HG03575 (cell line): ENCODE measurements at regions not wholly inside any gene's neighbourhood (a gene's known extent, or its start where the extent isn't known, plus 50 kb on each side); places are given as distances from the start of the nearest gene placed in this dataset.

ENCODE experiments used
- ATAC-seq: cut with Tn5 transposase; IDR thresholded peaks from one replicate; pipeline ENCODE4 v1.9.1; 2021; ENCODE audit not compliant: unreplicated experiment, insufficient number of reproducible peaks, low FRiP score; ENCODE audit errors: extremely low read depth

DNA sequence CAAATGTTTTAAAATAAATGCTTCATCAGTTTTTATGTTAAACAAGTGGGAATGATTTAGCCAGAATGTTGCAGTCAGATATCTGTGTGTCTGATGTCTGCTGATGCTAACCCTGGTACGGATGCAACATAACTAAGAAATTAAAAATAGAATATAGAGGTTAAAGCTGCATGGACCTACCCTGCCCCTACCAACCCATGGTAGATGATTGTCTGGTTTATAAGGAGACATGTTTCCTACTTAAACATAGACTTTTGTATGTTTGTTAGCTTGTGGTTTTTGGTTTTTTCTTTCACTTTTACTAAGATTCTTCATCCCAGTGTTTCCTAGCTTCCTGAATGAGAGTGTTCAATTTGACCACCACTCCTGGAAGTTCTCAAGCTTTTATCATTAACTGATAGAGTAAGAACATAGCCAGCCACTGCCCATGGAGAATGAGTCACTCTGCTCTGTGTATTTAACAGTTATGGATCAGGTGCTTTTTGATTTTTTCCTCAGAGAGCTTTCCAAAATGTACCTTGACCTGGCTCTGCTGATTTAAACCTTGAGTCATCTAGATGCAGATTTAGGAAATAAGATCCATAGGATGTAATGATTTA lies 70.7 kb upstream of the VEPH1 start:
- ATAC-seq = no peak

DNA sequence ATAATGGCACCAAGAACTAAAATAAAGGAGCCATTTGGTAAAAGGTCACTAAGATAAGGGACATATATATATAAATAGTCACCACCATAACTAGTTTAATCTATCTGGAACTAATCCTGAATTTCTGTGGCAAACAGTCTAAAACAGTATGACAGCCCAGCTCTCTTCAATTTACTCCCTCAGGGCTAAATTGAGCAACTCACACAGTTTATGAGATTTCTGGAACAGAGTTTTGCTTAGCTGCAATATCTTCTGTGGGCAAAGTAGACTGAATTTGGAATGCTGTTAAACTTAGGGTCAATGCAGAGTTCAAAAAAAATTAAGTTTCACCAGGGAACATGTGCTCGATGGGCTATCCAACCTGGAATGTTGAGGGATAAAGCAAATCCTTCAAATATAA lies 70.1 kb upstream of the VEPH1 start:
- no peak for ATAC-seq

DNA sequence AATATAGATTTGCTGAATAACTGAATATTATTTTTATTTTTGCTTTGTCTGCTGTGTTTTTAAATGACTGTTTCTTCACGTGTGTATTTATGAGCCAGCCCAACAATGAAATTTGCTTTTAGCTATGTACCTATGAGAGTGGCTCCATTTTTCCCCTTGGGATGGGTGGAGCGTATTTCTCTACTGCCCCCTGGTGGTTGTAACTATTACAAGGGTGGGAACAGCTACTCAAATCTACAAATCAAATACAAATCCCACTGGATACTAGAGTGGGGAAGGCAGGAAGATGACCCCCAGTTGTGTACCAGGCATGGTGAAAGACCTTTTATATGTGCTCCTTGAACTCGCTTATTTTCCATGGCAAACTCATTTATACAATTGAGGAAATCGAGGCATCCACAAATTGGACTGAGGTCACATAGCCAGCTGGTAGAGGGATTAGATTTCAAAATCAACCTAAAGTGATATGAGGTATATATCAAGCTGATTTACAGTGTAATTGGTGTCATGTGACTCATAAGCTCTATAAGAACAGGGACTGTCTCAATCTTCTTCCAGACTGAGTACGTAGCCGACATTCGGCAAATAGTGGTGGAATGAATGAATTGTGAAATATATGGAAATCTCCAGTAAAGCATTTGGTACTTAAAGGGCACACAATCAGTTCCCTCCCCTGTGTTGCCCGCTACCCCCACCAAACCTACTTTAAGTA lies 69.5 kb upstream of the VEPH1 start:
- ATAC-seq = no peak

DNA sequence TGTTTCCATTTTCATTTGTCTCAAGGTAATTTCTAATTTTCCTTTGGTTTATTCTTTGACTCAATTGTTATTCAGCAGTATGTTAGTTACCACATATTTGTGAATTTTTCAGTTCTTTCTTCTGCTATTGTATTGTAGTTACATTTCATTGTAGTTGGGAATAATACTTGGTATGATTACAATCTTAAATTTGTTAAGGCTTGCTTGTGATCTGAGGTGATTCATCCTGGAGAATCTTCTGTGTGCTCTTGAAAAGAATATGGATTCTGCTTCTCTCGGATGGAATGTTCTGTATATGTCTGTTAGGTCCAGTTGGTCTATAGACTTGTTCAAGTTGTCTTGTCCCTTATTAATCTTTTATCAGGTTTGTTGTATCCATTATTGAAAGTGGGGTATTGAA lies 63.4 kb upstream of the VEPH1 start:
- no peak for ATAC-seq

DNA sequence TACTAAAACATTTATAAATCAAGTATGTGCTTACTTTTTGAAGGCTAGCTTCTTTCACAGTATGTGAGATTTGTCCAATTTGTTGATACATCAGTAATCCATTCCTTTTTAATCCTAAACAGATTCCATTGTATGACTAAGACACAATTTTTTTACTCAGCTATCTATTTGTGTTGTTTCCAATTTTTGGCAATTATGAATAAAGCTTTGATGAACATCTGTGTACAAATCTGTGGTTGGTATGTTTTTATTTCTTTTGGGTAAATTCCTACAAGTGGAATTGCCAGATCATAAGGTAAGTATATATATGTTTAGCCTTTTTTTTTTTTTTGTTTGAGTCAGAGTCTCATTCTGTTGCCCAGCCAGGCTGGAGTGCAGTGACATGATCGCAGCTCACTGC lies 56.2 kb upstream of the VEPH1 start:
- ATAC-seq = no peak
